ENCODE measurements at regions not wholly inside any gene's neighbourhood (a gene's known extent, or its start where the extent isn't known, plus 50 kb on each side); places are given as distances from the start of the nearest gene placed in this dataset.

DNA sequence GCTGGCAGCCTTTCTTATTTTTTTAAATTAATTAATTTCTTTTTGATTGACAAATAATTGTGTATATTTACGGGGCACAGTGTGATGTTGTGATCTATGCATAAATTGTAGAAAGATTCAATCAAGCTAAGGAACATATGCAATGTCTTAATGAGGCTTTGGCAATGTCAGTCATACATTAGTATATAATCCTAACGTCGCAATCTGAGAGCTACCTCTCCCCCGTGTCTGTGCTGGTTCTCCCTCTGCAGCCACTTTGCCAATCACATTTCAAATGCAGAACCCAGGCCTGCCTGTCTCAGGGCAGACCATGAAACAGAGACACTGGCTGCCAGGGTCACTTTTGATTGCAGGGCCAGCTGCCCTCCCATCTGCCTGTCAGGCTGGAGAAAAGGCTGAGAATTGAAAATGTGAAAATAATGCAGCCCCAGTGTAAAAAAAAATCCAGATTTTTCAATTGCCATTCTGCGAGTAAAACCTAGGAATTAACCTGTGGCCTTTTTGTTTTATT, 56.3 kb downstream of the SLC24A2 start:
- Histone ChIP-seq H3K79me2 (ENCODE audit: low read length) (no peaks in the 10 kb centered on the region), H3K9me3 (replicated peaks; ENCODE audit: insufficient read depth, low read length) (no peaks in the 10 kb centered on the region), H3K27ac (ENCODE audit: low read length) (no peak overlapping the region), H3K9me2 (replicated peaks; ENCODE audit: insufficient read depth, low read length) (no peaks in the 10 kb centered on the region), H3K4me1 (ENCODE audit: low read length) (no peaks in the 10 kb centered on the region), H3F3A (ENCODE audit: insufficient read depth, low read length) (no peaks in the 10 kb centered on the region), H3K36me3 (replicated peaks; ENCODE audit: insufficient read depth, low read length) (no peaks in the 10 kb centered on the region), H3K9ac (ENCODE audit: low read length) (no peak overlapping the region), H3K4me3 (ENCODE audit: low read length) (no peak overlapping the region), H4K20me1 (ENCODE audit: insufficient read depth, low read length) (no peaks in the 10 kb centered on the region), H3K27me3 (replicated peaks; ENCODE audit: insufficient read depth, low read length) (no peaks in the 10 kb centered on the region), H3K4me2 (ENCODE audit: low read depth, low read length) (no peak overlapping the region), H2AFZ (ENCODE audit: low read length) (no peak overlapping the region)
- TF ChIP-seq EZH2 (optimal IDR thresholded peaks at IDR 0.05; ENCODE audit: low read depth, low read length) (no peak), EZH2phosphoT487 (IDR thresholded peaks at IDR 0.05; ENCODE audit: low read length) (no peak)
- TF ChIP-seq, protein P1, sequence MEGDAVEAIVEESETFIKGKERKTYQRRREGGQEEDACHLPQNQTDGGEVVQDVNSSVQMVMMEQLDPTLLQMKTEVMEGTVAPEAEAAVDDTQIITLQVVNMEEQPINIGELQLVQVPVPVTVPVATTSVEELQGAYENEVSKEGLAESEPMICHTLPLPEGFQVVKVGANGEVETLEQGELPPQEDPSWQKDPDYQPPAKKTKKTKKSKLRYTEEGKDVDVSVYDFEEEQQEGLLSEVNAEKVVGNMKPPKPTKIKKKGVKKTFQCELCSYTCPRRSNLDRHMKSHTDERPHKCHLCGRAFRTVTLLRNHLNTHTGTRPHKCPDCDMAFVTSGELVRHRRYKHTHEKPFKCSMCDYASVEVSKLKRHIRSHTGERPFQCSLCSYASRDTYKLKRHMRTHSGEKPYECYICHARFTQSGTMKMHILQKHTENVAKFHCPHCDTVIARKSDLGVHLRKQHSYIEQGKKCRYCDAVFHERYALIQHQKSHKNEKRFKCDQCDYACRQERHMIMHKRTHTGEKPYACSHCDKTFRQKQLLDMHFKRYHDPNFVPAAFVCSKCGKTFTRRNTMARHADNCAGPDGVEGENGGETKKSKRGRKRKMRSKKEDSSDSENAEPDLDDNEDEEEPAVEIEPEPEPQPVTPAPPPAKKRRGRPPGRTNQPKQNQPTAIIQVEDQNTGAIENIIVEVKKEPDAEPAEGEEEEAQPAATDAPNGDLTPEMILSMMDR (IDR thresholded peaks at IDR 0.05; ENCODE audit: low read length): no peak
- no peak for DNase-seq

DNA sequence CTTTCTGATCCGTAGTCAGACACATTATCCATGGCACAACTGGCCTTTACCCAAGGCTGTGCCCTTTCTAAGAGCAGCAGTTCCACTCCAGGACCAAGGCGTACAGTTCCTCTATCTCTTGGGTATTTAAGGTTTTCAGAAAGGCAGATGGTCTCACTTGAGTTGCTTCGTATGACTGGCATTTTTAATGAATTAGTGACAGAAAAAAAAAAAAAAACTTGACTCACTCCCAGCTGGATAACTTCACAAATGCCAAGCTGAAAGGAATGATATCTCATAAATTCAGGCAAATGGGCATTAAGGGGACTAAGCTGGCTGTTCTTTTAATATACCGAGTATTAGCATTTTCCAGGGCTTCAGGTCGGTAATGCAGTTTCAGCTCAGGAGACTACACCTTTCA, 60.7 kb downstream of the SLC24A2 start:
- Histone ChIP-seq H4K20me1 (ENCODE audit: insufficient read depth, low read length) (no peaks in the 10 kb centered on the region), H3K9me3 (replicated peaks; ENCODE audit: insufficient read depth, low read length) (no peaks in the 10 kb centered on the region), H3K4me2 (ENCODE audit: low read depth, low read length) (no peak overlapping the region), H3K9ac (ENCODE audit: low read length) (no peak overlapping the region), H2AFZ (ENCODE audit: low read length) (no peak overlapping the region), H3K27ac (ENCODE audit: low read length) (no peak overlapping the region), H3K4me1 (ENCODE audit: low read length) (no peaks in the 10 kb centered on the region), H3K79me2 (ENCODE audit: low read length) (no peaks in the 10 kb centered on the region), H3K27me3 (replicated peaks; ENCODE audit: insufficient read depth, low read length) (no peaks in the 10 kb centered on the region), H3F3A (ENCODE audit: insufficient read depth, low read length) (no peaks in the 10 kb centered on the region), H3K4me3 (ENCODE audit: low read length) (no peak overlapping the region), H3K36me3 (replicated peaks; ENCODE audit: insufficient read depth, low read length) (no peaks in the 10 kb centered on the region), H3K9me2 (replicated peaks; ENCODE audit: insufficient read depth, low read length) (no peaks in the 10 kb centered on the region)
- TF ChIP-seq EZH2phosphoT487 (IDR thresholded peaks at IDR 0.05; ENCODE audit: low read length) (no peak), EZH2 (optimal IDR thresholded peaks at IDR 0.05; ENCODE audit: low read depth, low read length) (no peak)
- TF ChIP-seq, protein P1 (IDR thresholded peaks at IDR 0.05; ENCODE audit: low read length): no peak
- no peak for DNase-seq

DNA sequence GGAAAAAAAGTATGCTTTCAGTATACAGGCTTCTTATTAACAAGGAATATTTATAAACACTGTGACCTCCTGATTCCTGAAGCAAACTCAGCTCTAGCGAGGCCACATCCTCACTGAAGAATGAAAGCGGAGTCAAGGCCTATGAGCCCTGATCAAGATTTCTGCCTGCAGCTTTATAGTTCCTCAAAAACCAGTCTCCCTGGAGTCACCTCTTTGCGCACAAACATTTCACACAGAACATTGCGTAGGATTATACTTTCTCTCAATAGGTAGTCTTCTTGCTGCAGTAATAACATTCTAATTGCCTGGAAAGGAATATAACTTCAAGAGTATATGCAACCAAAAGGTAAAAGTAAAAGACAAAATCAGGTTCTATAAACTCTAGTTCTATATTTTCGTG, 62.9 kb downstream of the SLC24A2 start:
- Histone ChIP-seq H3K27ac (ENCODE audit: low read length) (no peak overlapping the region), H3K9ac (ENCODE audit: low read length) (no peak overlapping the region), H3K4me1 (ENCODE audit: low read length) (no peaks in the 10 kb centered on the region), H3K9me3 (replicated peaks; ENCODE audit: insufficient read depth, low read length) (no peaks in the 10 kb centered on the region), H3K4me3 (ENCODE audit: low read length) (no peak overlapping the region), H3K9me2 (replicated peaks; ENCODE audit: insufficient read depth, low read length) (no peaks in the 10 kb centered on the region), H3K4me2 (ENCODE audit: low read depth, low read length) (no peak overlapping the region), H2AFZ (ENCODE audit: low read length) (no peak overlapping the region), H4K20me1 (ENCODE audit: insufficient read depth, low read length) (no peaks in the 10 kb centered on the region), H3K36me3 (replicated peaks; ENCODE audit: insufficient read depth, low read length) (no peaks in the 10 kb centered on the region), H3K27me3 (replicated peaks; ENCODE audit: insufficient read depth, low read length) (no peaks in the 10 kb centered on the region), H3F3A (ENCODE audit: insufficient read depth, low read length) (no peaks in the 10 kb centered on the region), H3K79me2 (ENCODE audit: low read length) (no peaks in the 10 kb centered on the region)
- no peak for DNase-seq
- TF ChIP-seq, protein P1 (IDR thresholded peaks at IDR 0.05; ENCODE audit: low read length): no peak
- TF ChIP-seq EZH2phosphoT487 (IDR thresholded peaks at IDR 0.05; ENCODE audit: low read length) (no peak), EZH2 (optimal IDR thresholded peaks at IDR 0.05; ENCODE audit: low read depth, low read length) (no peak)

Data from MM.1S (cell line).